ENCODE measurements at regions not wholly inside any gene's neighbourhood (a gene's known extent, or its start where the extent isn't known, plus 50 kb on each side); places are given as distances from the start of the nearest gene placed in this dataset.

DNA sequence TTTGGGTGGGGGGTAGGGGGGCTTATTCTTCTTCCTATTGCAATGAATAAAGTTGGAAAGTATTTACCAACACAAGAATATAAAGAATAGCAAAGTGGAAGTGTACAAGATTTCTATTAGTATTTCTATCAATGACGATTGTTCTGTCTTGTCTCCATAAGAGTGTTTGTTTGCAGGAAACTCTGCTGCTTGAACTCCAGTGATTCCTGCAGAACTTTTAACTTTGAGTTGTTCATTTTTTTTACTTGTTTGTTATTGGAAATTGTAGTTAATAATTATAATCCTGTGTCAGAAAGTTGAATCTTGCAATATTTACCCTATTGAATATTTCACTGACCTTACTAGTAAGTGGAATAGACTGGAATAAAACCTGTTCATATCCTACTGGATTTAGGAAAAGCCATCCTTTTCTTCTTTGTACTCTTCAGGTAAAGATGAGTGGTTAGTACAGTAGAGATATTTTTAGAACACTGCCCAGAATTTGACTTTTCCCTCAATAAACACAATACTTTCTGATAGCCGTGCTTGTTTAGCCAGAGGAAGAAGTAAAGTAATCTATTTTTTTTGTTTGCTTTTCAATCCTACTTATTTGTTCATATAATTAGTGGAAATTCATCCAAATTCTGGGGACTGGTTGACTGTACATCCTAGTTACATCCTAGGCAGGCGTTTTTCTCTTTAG lies 340.4 kb downstream of the TENT4A start:
- intact Hi-C loops (cut with DNase I): no loop called here
- TF ChIP-seq, protein P1, sequence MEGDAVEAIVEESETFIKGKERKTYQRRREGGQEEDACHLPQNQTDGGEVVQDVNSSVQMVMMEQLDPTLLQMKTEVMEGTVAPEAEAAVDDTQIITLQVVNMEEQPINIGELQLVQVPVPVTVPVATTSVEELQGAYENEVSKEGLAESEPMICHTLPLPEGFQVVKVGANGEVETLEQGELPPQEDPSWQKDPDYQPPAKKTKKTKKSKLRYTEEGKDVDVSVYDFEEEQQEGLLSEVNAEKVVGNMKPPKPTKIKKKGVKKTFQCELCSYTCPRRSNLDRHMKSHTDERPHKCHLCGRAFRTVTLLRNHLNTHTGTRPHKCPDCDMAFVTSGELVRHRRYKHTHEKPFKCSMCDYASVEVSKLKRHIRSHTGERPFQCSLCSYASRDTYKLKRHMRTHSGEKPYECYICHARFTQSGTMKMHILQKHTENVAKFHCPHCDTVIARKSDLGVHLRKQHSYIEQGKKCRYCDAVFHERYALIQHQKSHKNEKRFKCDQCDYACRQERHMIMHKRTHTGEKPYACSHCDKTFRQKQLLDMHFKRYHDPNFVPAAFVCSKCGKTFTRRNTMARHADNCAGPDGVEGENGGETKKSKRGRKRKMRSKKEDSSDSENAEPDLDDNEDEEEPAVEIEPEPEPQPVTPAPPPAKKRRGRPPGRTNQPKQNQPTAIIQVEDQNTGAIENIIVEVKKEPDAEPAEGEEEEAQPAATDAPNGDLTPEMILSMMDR (IDR thresholded peaks at IDR 0.05): no peak
- TF ChIP-seq POLR2A (IDR thresholded peaks at IDR 0.05): no peak
- 54 to 69% methylated on average over 3 of the region's 3 CpGs for WGBS, 2 donors
- Histone ChIP-seq H3K27ac (no peak overlapping the region), H3K36me3 (no peaks in the 10 kb centered on the region), H3K9me3 (no peaks in the 10 kb centered on the region), H3K4me1 (no peaks in the 10 kb centered on the region), H3K4me3 (no peak overlapping the region), H3K27me3 (no peaks in the 10 kb centered on the region)
- no peak for DNase-seq

- no peaks in the 10 kb centered on the region for H3K36me3 ChIP-seq
- TF ChIP-seq POLR2A (IDR thresholded peaks at IDR 0.05): no peak
- TF ChIP-seq, protein P1 (IDR thresholded peaks at IDR 0.05): no peak
- WGBS, 2 donors: 90 to 93% methylated on average over 8 to 10 of the region's 10 CpGs
- intact Hi-C loops (cut with DNase I): no loop called here
- H3K9me3 ChIP-seq: no peaks in the 10 kb centered on the region
- no peak overlapping the region for H3K27ac ChIP-seq
- H3K27me3 ChIP-seq: no peaks in the 10 kb centered on the region
- no peaks in the 10 kb centered on the region for H3K4me1 ChIP-seq
- no peak for DNase-seq
- no peak overlapping the region for H3K4me3 ChIP-seq
These were observed 329.3 kb upstream of the ADCY2 start for GRCh38 chr5:7066471-7067235.

GRCh38 chr5:7068156-7068555 lies 327.8 kb upstream of the ADCY2 start:
- no peaks in the 10 kb centered on the region for H3K27me3 ChIP-seq
- no peak overlapping the region for H3K27ac ChIP-seq
- WGBS, 2 donors: 84 to 90% methylated on average over 3 to 6 of the region's 6 CpGs
- TF ChIP-seq POLR2A (IDR thresholded peaks at IDR 0.05): no peak
- TF ChIP-seq, protein P1 (IDR thresholded peaks at IDR 0.05): no peak
- H3K9me3 ChIP-seq: no peaks in the 10 kb centered on the region
- intact Hi-C loops (cut with DNase I): no loop called here
- no peaks in the 10 kb centered on the region for H3K36me3 ChIP-seq
- DNase-seq: no peak
- H3K4me3 ChIP-seq: no peak overlapping the region
- H3K4me1 ChIP-seq: no peaks in the 10 kb centered on the region

- no peak overlapping the region for H3K27ac ChIP-seq
- no peaks in the 10 kb centered on the region for H3K4me1 ChIP-seq
- H3K4me3 ChIP-seq: no peak overlapping the region
- no peak for DNase-seq
- intact Hi-C loops (cut with DNase I): no loop called here
- WGBS, 2 donors: 77 to 78% methylated on average over 5 of the region's 5 CpGs
- H3K9me3 ChIP-seq: no peaks in the 10 kb centered on the region
- TF ChIP-seq, protein P1 (IDR thresholded peaks at IDR 0.05): no peak
- no peak for TF ChIP-seq POLR2A (IDR thresholded peaks at IDR 0.05)
- no peaks in the 10 kb centered on the region for H3K36me3 ChIP-seq
- no peaks in the 10 kb centered on the region for H3K27me3 ChIP-seq
These were observed 327.0 kb upstream of the ADCY2 start for GRCh38 chr5:7068899-7069298.

GRCh38 chr5:7072188-7072587 lies 323.8 kb upstream of the ADCY2 start:
- Histone ChIP-seq H3K4me3 (no peak overlapping the region), H3K27me3 (no peaks in the 10 kb centered on the region), H3K36me3 (no peaks in the 10 kb centered on the region), H3K4me1 (no peaks in the 10 kb centered on the region), H3K9me3 (no peaks in the 10 kb centered on the region), H3K27ac (no peak overlapping the region)
- TF ChIP-seq, protein P1 (IDR thresholded peaks at IDR 0.05): no peak
- TF ChIP-seq POLR2A (IDR thresholded peaks at IDR 0.05): no peak
- WGBS, 2 donors: 46 to 62% methylated on average over 4 of the region's 4 CpGs
- intact Hi-C loops (cut with DNase I): no loop called here
- no peak for DNase-seq

All from esophagus squamous epithelium (tissue), 5 donors.